Nucleus accumbens (tissue), 56 donors: ENCODE measurements at regions not wholly inside any gene's neighbourhood (a gene's known extent, or its start where the extent isn't known, plus 50 kb on each side); places are given as distances from the start of the nearest gene placed in this dataset.
"Not testable (repeated sequence)": the region's sequence is repeated elsewhere in the genome, so short reads cannot be mapped to it uniquely, and the experiment has no call there.

Source experiments
- DNase-seq, 56 donors: peaks; one replicate each; lab custom pipeline; 2025; lab: John Stamatoyannopoulos, UW

DNA sequence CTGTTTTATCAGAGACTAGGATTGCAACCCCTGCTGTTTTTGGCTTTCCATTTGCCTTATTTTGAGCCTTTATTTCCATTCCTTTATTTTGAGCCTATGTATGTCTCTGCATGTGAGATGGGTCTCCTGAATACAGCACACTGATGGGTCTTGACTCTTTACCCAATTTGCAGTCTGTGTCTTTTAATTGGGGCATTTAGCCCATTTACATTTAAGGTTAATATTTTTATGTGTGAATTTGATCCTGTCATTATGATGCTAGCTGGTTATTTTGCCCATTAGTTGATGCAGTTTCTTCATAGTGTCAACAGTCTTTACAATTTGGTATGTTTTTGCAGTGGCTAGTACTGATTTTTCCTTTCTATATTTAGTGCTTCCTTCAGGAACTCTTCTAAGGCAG lies 88.5 kb upstream of the HCCS start:
- not testable (repeated sequence) for DNase-seq

DNA sequence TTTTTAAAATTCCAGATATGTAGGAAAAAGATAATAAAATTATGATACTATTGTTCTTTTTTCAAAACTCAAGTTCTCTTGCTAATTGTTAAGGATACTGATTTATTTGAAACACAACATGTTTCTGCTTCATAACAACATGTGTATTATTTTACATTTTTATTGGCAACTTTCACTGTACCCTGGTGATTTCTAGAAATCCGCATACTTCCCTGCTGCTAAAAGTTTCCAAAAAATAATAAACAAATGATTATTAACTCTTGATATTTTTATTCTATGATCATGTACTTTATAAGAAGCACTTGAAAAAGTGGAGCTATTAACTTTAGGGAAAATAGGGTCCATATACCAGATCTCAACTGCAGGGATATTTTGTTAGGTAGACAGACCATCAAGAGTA lies 71.2 kb upstream of the HCCS start:
- no peak for DNase-seq

DNA sequence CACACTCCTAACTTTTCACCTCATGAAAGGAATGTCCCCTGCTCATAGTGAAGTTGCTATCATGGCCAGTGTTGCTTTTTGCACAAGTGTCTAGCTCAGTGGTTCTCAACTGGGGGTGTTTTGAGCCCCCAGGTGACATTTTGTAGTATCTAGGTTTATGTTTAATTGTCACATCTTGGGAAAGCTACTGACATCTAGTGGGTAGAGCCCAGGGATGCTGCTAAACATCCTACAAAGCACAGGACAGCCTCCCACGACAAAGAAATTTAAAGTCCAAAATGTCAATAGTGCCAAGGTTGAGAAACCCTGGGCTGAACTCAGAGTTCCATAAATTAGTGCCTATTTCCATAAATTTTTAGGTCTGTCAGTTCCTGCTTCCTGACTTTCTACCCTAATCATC lies 70.7 kb upstream of the HCCS start:
- no peak for DNase-seq

DNA sequence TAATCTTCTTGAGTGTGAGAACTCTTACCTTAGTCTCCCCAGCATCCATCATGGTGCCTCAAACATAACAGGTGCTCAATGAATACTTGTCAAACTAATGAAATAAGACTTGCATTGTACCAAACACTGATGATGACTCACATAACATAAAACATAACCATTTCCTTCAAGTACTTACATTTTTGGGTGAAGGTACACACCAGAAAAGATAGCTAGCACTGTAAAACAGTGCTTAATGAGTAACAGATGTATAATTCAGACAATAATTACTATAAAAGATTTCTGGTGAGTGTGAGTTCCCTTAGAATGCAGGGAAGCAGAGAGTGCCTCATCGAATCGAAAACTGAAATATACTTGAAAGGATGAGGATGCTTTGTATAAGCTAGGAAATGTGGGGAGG lies 70.1 kb upstream of the HCCS start:
- no peak for DNase-seq

DNA sequence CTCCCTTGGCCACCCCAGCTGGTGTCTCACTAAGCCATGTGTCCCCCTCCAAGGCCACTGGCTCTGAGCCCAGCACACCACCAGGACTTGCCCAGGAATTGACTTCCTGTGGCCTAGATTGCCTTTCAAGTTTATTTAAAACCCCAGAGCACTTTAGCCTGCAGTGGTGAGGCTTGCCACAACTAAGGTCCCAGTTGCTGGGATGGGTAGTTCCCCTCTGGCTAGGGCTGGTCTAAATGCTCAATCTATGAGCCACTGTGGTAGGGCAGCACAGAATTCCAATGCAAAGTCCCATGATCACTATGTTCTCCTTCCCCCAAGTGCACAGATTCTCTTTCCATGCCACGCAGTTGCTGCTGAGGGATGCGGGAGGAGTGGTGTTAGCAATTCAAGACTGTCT lies 61.1 kb upstream of the HCCS start:
- DNase-seq, result no peak

DNA sequence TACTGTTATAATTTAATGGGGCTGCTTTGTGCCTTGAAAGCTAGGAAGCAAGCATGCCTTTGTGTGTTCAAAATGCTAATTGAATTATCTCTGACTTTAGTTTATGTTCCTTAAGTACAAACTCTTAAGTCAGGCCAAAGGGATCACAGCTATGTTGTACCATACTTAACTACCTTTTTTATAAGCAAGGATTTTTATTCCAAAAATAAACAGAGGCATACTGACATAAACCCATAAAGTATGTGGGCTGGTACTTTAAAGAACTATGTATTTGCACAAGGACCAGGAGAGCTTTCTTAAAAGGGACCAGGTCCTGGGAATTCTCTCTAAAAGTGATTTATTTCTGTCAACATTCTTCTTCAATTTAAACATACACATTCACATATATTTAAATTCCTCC lies 57.8 kb upstream of the HCCS start:
- no peak for DNase-seq

DNA sequence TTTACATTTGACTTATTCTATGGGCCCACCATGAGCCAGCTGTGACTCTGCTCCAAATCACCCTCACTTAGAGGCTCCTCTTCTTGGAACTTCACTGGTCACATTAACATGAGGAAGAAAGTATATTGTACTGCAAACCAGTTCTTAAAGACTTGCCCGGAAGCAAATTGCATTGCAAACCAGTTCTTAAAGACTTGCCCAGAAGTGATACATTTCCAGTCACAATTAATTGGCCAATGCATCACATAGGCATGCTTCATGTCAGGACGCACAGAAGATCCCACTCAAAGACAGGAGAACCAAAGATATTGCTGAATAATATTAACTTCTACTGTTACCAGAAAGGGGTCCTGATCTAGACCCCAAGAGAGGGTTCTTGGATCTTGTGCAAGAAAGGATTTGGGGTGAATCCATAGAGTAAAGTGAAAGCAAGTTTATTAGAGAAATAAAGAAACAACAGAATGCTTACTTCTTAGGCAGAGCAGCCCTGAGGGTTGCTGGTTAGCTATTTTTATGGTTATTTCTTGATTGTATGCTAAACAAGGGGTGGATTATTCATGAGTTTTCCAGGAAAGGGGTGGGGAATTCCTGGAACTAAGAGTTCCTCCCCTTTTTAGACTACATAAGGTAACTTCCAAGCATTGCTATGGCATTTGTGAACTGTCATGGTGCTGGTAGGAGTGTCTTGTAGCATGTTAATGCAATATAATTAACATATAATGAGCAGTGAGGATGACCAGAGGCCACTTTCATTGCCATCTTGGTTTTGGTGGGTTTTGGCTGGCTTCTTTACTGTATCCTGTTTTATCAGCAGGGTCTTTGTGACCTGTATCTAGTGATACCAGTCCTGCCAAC lies 54.6 kb upstream of the HCCS start:
- DNase-seq, result no peak

DNA sequence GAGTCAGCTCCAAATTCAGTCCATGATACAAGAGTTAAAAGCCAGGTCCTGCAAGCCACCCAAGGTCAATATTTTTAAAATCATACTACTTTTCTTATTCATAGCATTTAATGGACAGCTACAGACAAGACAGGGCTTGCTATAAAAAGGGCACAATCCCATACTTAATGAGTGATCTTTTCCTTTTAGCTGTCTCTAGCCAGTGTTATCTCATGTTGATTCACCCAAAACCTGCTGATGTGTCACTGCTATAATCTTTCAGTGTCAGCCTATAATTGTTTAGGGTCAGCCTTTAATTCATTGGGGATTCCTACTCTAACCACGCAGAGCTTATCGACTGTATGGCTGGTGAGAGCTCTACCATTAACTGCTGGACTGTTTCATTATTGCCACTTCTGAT lies 51.2 kb upstream of the HCCS start:
- DNase-seq, result no peak
